ENCODE measurements at regions not wholly inside any gene's neighbourhood (a gene's known extent, or its start where the extent isn't known, plus 50 kb on each side); places are given as distances from the start of the nearest gene placed in this dataset.
"Not testable (repeated sequence)": the region's sequence is repeated elsewhere in the genome, so short reads cannot be mapped to it uniquely, and the experiment has no call there.

GRCh38 chr7:65264258-65264657 is 109.4 kb upstream of the ZNF92 start:
- Histone ChIP-seq H3K4me1 (peaks cover 0 to 3% (median under 1%) of the 10 kb centered on the region in 3 donors), H3K27me3 (peaks cover 12% of the 10 kb centered on the region), H3K4me3 (no peak overlapping the region), H3K27ac (no peak overlapping the region), H3K36me3 (no peaks in the 10 kb centered on the region), H3K9me3 (no peaks in the 10 kb centered on the region)
- no peak for ATAC-seq
- TF ChIP-seq POLR2AphosphoS5 (IDR thresholded peaks at IDR 0.05) (no peak), CTCF (IDR thresholded peaks at IDR 0.05) (no peak), EP300 (IDR thresholded peaks at IDR 0.05) (no peak), POLR2A (IDR thresholded peaks at IDR 0.05) (no peak)
- WGBS, 2 donors (ENCODE audit: low coverage in 1 of 2), result 100% methylated on average over 1 of the region's 5 CpGs; no CpG with 5 or more reads in 1 of the 2 donors

GRCh38 chr7:65260673-65261072 is 113.0 kb upstream of the ZNF92 start:
- not testable (repeated sequence) for H3K27me3 ChIP-seq, H3K4me1 ChIP-seq, ATAC-seq, H3K4me3 ChIP-seq, H3K27ac ChIP-seq, H3K36me3 ChIP-seq, H3K9me3 ChIP-seq
- no CpG with 5 or more reads among the region's 6 CpGs for WGBS, 2 donors (ENCODE audit: low coverage in 1 of 2)

DNA sequence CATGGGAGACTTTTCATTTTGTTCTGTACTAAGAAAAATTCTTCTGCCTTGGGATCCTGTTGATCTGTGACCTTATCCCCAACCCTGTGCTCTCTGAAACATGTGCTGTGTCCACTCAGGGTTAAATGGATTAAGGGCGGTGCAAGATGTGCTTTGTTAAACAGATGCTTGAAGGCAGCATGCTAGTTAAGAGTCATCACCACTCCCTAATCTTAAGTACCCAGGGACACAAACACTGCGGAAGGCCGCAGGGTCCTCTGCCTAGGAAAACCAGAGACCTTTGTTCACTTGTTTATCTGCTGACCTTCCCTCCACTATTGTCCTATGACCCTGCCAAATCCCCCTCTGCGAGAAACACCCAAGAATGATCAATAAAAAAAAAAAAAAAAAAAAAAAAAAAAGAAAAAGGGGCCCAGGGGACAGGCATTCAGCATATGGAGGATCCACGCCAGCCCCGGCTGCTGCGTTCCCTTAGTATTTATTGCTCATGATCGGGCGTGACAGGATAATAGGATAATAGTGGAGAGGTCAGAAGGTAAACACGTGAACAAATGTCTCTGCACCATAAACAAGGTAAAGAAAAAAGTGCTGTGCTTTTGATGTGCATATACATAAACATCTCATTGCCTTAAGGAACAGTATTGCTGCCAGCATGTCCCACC is 113.7 kb upstream of the ZNF92 start:
- not testable (repeated sequence) for H3K27ac ChIP-seq, H3K4me3 ChIP-seq, ATAC-seq, H3K4me1 ChIP-seq, H3K27me3 ChIP-seq, H3K9me3 ChIP-seq, H3K36me3 ChIP-seq
- 0% methylated on average over 1 of the region's 10 CpGs; no CpG with 5 or more reads in 1 of the 2 donors for WGBS, 2 donors (ENCODE audit: low coverage in 1 of 2)

DNA sequence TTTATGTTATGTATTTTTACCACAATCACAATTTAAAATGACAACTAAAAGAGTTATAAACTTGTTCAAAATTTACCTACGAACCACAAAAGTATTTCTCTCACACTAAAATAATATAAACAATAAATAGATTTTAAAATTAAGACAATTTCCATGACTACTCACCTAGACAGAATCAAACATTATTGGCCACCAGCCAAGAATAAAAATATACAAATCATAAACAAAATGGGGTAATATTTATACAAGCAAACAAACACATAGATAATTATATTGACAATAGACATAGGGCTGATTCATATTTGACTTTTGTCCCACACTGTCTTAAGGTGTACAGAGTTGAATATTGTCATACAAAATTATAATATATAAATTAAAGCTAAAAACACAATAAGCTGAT is 119.6 kb upstream of the ZNF92 start:
- Histone ChIP-seq H3K9me3 (no peaks in the 10 kb centered on the region), H3K27ac (no peak overlapping the region), H3K36me3 (no peaks in the 10 kb centered on the region), H3K4me1 (peaks cover 0 to 12% (median 0%) of the 10 kb centered on the region in 3 donors), H3K27me3 (no peaks in the 10 kb centered on the region), H3K4me3 (no peak overlapping the region)
- ATAC-seq, result no peak
- 85 to 86% methylated on average over 1 of the region's 1 CpG for WGBS, 2 donors (ENCODE audit: low coverage in 1 of 2)
- TF ChIP-seq POLR2A (IDR thresholded peaks at IDR 0.05) (no peak), POLR2AphosphoS5 (IDR thresholded peaks at IDR 0.05) (no peak), EP300 (IDR thresholded peaks at IDR 0.05) (no peak)

- TF ChIP-seq EP300 (IDR thresholded peaks at IDR 0.05) (no peak), POLR2A (IDR thresholded peaks at IDR 0.05) (no peak), POLR2AphosphoS5 (IDR thresholded peaks at IDR 0.05) (no peak), CTCF (IDR thresholded peaks at IDR 0.05) (no peak)
- WGBS, 2 donors (ENCODE audit: low coverage in 1 of 2), result 0% methylated on average over 1 of the region's 64 CpGs; no CpG with 5 or more reads in 1 of the 2 donors
- Histone ChIP-seq H3K4me1 (peaks cover 0 to 12% (median 0%) of the 10 kb centered on the region in 3 donors), H3K27ac (peak overlapping the region in 1 of 4 donors; percentile 61), H3K4me3 (peak overlapping the region; percentile 34 to 70), H3K36me3 (no peaks in the 10 kb centered on the region), H3K27me3 (no peaks in the 10 kb centered on the region), H3K9me3 (no peaks in the 10 kb centered on the region)
- peak; percentile 53 for ATAC-seq
Measured at GRCh38 chr7:65251851-65252620, 121.6 kb upstream of the ZNF92 start.

- WGBS, 2 donors (ENCODE audit: low coverage in 1 of 2), result 86 to 92% methylated on average over 13 to 18 of the region's 18 CpGs
Measured at GRCh38 chr7:65250697-65251395, 122.8 kb upstream of the ZNF92 start.

More at GRCh38 chr7:65250697-65251395, 122.8 kb upstream of the ZNF92 start:
- no peak for ATAC-seq
- Histone ChIP-seq H3K36me3 (no peaks in the 10 kb centered on the region), H3K4me3 (no peak overlapping the region), H3K27ac (no peak overlapping the region), H3K9me3 (no peaks in the 10 kb centered on the region), H3K4me1 (peaks cover 0 to 12% (median 0%) of the 10 kb centered on the region in 3 donors), H3K27me3 (no peaks in the 10 kb centered on the region)
- TF ChIP-seq POLR2AphosphoS5 (IDR thresholded peaks at IDR 0.05) (no peak), EP300 (IDR thresholded peaks at IDR 0.05) (no peak), POLR2A (IDR thresholded peaks at IDR 0.05) (no peak), CTCF (IDR thresholded peaks at IDR 0.05) (no peak)

Data from gastroesophageal sphincter (tissue), 4 donors.